ENCODE measurements at regions not wholly inside any gene's neighbourhood (a gene's known extent, or its start where the extent isn't known, plus 50 kb on each side); places are given as distances from the start of the nearest gene placed in this dataset.

- TF ChIP-seq REST (IDR thresholded peaks at IDR 0.05; ENCODE audit: insufficient read depth in 1 of 2, low read depth in 2 of 2, low read length in 2 of 2) (no peak), TAF1 (IDR thresholded peaks at IDR 0.05; ENCODE audit: borderline replicate concordance, insufficient read depth, low read length) (no peak), SIN3A (IDR thresholded peaks at IDR 0.05; ENCODE audit: borderline replicate concordance, insufficient read depth, low read length) (no peak), POLR2AphosphoS5 (IDR thresholded peaks at IDR 0.05; ENCODE audit: low read depth, low read length) (no peak), FOXP2 (optimal IDR thresholded peaks at IDR 0.05; ENCODE audit: borderline replicate concordance, extremely low read depth, extremely low read length, insufficient read depth) (no peak)
Observed at GRCh38 chr9:71626395-71626794, 141.9 kb downstream of the CEMIP2 start.

GRCh38 chr9:71624728-71625127 is 143.6 kb downstream of the CEMIP2 start:
- TF ChIP-seq POLR2AphosphoS5 (IDR thresholded peaks at IDR 0.05; ENCODE audit: low read depth, low read length) (no peak), TAF1 (IDR thresholded peaks at IDR 0.05; ENCODE audit: borderline replicate concordance, insufficient read depth, low read length) (no peak), SIN3A (IDR thresholded peaks at IDR 0.05; ENCODE audit: borderline replicate concordance, insufficient read depth, low read length) (no peak), REST (IDR thresholded peaks at IDR 0.05; ENCODE audit: insufficient read depth in 1 of 2, low read depth in 2 of 2, low read length in 2 of 2) (no peak), FOXP2 (optimal IDR thresholded peaks at IDR 0.05; ENCODE audit: borderline replicate concordance, extremely low read depth, extremely low read length, insufficient read depth) (no peak)

GRCh38 chr9:71620746-71621145 is 147.6 kb downstream of the CEMIP2 start:
- TF ChIP-seq SIN3A (IDR thresholded peaks at IDR 0.05; ENCODE audit: borderline replicate concordance, insufficient read depth, low read length) = no peak
- no peak for TF ChIP-seq FOXP2 (optimal IDR thresholded peaks at IDR 0.05; ENCODE audit: borderline replicate concordance, extremely low read depth, extremely low read length, insufficient read depth)
- no peak for TF ChIP-seq POLR2AphosphoS5 (IDR thresholded peaks at IDR 0.05; ENCODE audit: low read depth, low read length)
- TF ChIP-seq TAF1 (IDR thresholded peaks at IDR 0.05; ENCODE audit: borderline replicate concordance, insufficient read depth, low read length) = no peak
- TF ChIP-seq REST (IDR thresholded peaks at IDR 0.05; ENCODE audit: insufficient read depth in 1 of 2, low read depth in 2 of 2, low read length in 2 of 2) = no peak

- no peak for TF ChIP-seq POLR2AphosphoS5 (IDR thresholded peaks at IDR 0.05; ENCODE audit: low read depth, low read length)
- TF ChIP-seq TAF1 (IDR thresholded peaks at IDR 0.05; ENCODE audit: borderline replicate concordance, insufficient read depth, low read length) = no peak
- no peak for TF ChIP-seq FOXP2 (optimal IDR thresholded peaks at IDR 0.05; ENCODE audit: borderline replicate concordance, extremely low read depth, extremely low read length, insufficient read depth)
- no peak for TF ChIP-seq SIN3A (IDR thresholded peaks at IDR 0.05; ENCODE audit: borderline replicate concordance, insufficient read depth, low read length)
- TF ChIP-seq REST (IDR thresholded peaks at IDR 0.05; ENCODE audit: insufficient read depth in 1 of 2, low read depth in 2 of 2, low read length in 2 of 2) = no peak
Observed at GRCh38 chr9:71620331-71620730, 148.0 kb downstream of the CEMIP2 start.

- TF ChIP-seq POLR2AphosphoS5 (IDR thresholded peaks at IDR 0.05; ENCODE audit: low read depth, low read length) = no peak
- TF ChIP-seq REST (IDR thresholded peaks at IDR 0.05; ENCODE audit: insufficient read depth in 1 of 2, low read depth in 2 of 2, low read length in 2 of 2) = no peak
- no peak for TF ChIP-seq FOXP2 (optimal IDR thresholded peaks at IDR 0.05; ENCODE audit: borderline replicate concordance, extremely low read depth, extremely low read length, insufficient read depth)
- no peak for TF ChIP-seq SIN3A (IDR thresholded peaks at IDR 0.05; ENCODE audit: borderline replicate concordance, insufficient read depth, low read length)
Observed at GRCh38 chr9:71619926-71620325, 148.4 kb downstream of the CEMIP2 start.

Measured in PFSK-1 (cell line).